SK-N-SH (cell line): ENCODE measurements at regions not wholly inside any gene's neighbourhood (a gene's known extent, or its start where the extent isn't known, plus 50 kb on each side); places are given as distances from the start of the nearest gene placed in this dataset.

Experiments used
- EP300 ChIP-seq, 2 experiments: IDR thresholded peaks; 2 replicates each; pipeline versions ENCODE4 v1.4.0 to v1.6.1; 2012; ENCODE audit warnings: borderline replicate concordance in 1 of 2, low read depth in 1 of 2, low read length in 1 of 2
- PBX3 ChIP-seq: IDR thresholded peaks from 2 replicates; pipeline ENCODE4; 2012
- POLR2AphosphoS5 ChIP-seq: IDR thresholded peaks from 2 replicates; pipeline ENCODE4 v1.6.1; 2012; ENCODE audit warnings: low read depth, low read length
- SIN3A ChIP-seq: IDR thresholded peaks from 2 replicates; pipeline ENCODE4 v1.6.1; 2012; ENCODE audit warnings: low read depth, mild to moderate bottlenecking, low read length, moderate library complexity, borderline replicate concordance
- TAF1 ChIP-seq: IDR thresholded peaks from 2 replicates; pipeline ENCODE4 v1.6.1; 2012; ENCODE audit warnings: low read depth, mild to moderate bottlenecking, low read length, moderate library complexity, borderline replicate concordance
- YY1 ChIP-seq: IDR thresholded peaks from 2 replicates; pipeline ENCODE4 v1.4.0; 2012; ENCODE audit warnings: low read depth, mild to moderate bottlenecking
- TF ChIP-seq, protein P1 (sequence below): IDR thresholded peaks from 2 replicates; pipeline ENCODE4 v1.4.0; 2012; ENCODE audit warnings: low read depth
- TF ChIP-seq, protein P2 (sequence below): IDR thresholded peaks from 2 replicates; pipeline ENCODE4 v1.6.1; 2012; ENCODE audit warnings: mild to moderate bottlenecking, low read depth, low read length, moderate library complexity
- TF ChIP-seq, protein P3 (sequence below): fragments of 200-600 bp; sonication (generic); IDR thresholded peaks from 2 replicates; pipeline ENCODE4 v1.6.1; 2017; ENCODE audit warnings: antibody characterized with exemption, mild to moderate bottlenecking, moderate library complexity

- TF ChIP-seq SIN3A (no peak), EP300 (IDR thresholded peaks at IDR 0.05; ENCODE audit: borderline replicate concordance in 1 of 2, low read depth in 1 of 2, low read length in 1 of 2) (no peak), YY1 (no peak), PBX3 (no peak), TAF1 (no peak), POLR2AphosphoS5 (no peak)
- TF ChIP-seq, protein P1, sequence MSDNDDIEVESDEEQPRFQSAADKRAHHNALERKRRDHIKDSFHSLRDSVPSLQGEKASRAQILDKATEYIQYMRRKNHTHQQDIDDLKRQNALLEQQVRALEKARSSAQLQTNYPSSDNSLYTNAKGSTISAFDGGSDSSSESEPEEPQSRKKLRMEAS: no peak
- TF ChIP-seq, protein P2, sequence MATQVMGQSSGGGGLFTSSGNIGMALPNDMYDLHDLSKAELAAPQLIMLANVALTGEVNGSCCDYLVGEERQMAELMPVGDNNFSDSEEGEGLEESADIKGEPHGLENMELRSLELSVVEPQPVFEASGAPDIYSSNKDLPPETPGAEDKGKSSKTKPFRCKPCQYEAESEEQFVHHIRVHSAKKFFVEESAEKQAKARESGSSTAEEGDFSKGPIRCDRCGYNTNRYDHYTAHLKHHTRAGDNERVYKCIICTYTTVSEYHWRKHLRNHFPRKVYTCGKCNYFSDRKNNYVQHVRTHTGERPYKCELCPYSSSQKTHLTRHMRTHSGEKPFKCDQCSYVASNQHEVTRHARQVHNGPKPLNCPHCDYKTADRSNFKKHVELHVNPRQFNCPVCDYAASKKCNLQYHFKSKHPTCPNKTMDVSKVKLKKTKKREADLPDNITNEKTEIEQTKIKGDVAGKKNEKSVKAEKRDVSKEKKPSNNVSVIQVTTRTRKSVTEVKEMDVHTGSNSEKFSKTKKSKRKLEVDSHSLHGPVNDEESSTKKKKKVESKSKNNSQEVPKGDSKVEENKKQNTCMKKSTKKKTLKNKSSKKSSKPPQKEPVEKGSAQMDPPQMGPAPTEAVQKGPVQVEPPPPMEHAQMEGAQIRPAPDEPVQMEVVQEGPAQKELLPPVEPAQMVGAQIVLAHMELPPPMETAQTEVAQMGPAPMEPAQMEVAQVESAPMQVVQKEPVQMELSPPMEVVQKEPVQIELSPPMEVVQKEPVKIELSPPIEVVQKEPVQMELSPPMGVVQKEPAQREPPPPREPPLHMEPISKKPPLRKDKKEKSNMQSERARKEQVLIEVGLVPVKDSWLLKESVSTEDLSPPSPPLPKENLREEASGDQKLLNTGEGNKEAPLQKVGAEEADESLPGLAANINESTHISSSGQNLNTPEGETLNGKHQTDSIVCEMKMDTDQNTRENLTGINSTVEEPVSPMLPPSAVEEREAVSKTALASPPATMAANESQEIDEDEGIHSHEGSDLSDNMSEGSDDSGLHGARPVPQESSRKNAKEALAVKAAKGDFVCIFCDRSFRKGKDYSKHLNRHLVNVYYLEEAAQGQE: no peak
- TF ChIP-seq, protein P3, sequence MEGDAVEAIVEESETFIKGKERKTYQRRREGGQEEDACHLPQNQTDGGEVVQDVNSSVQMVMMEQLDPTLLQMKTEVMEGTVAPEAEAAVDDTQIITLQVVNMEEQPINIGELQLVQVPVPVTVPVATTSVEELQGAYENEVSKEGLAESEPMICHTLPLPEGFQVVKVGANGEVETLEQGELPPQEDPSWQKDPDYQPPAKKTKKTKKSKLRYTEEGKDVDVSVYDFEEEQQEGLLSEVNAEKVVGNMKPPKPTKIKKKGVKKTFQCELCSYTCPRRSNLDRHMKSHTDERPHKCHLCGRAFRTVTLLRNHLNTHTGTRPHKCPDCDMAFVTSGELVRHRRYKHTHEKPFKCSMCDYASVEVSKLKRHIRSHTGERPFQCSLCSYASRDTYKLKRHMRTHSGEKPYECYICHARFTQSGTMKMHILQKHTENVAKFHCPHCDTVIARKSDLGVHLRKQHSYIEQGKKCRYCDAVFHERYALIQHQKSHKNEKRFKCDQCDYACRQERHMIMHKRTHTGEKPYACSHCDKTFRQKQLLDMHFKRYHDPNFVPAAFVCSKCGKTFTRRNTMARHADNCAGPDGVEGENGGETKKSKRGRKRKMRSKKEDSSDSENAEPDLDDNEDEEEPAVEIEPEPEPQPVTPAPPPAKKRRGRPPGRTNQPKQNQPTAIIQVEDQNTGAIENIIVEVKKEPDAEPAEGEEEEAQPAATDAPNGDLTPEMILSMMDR: no peak
Observed at GRCh38 chr14:83297361-83297760, 1763.7 kb upstream of the SEL1L start.
